HCT116 (cell line): ENCODE measurements at regions not wholly inside any gene's neighbourhood (a gene's known extent, or its start where the extent isn't known, plus 50 kb on each side); places are given as distances from the start of the nearest gene placed in this dataset.

ENCODE experiments used
- ATAC-seq: fragments of 200-7000 bp; cut with Tn5 transposase; 2 replicates; pipeline ENCODE4 v1.9.1; 2020; ENCODE audit warnings: mild to moderate bottlenecking, moderate library complexity
- BruUV-seq: library from RNA; stranded (reverse); fragments of 400-500 nt; replicated peaks from 2 replicates; lab custom pipeline; 2021; lab: Mats Ljungman, UMichigan
- CTCF ChIA-PET: fragments of 300-600 bp; sonication (Branson Sonifier 250); formaldehyde crosslinking; loops from one replicate; lab custom pipeline; 2021; ENCODE audit warnings: antibody characterized with exemption; lab: Charles Lee
- POLR2A ChIA-PET: fragments of 300-600, 350-600 bp; sonication (Branson Sonifier 250); formaldehyde crosslinking; loops from one replicate; lab custom pipeline; 2021; ENCODE audit warnings: antibody characterized with exemption; lab: Charles Lee
- RAD21 ChIA-PET, 2 experiments: fragments of 300-600 bp; sonication (Branson Sonifier 250); formaldehyde crosslinking; loops; one replicate each; lab custom pipeline; 2023; ENCODE audit warnings: low total read pairs in 2 of 2; ENCODE audit not compliant: uncharacterized antibody in 2 of 2, unreplicated experiment in 2 of 2, low non-redundant PET in 1 of 2; lab: Charles Lee
- DNase-seq: peaks from one replicate; pipeline ENCODE4 v3.0.0-alpha.2; 2010; ENCODE audit warnings: low read depth, low spot score
- H2AFZ ChIP-seq: fragments of 200-600 bp; shearing (Covaris generic), sonication (generic); 2 replicates; pipeline ENCODE4 v1.6.1; 2017; ENCODE audit warnings: low read depth, mixed run types, mixed read lengths, antibody characterized with exemption, low read length; ENCODE audit not compliant: poor library complexity, severe bottlenecking
- H3K27ac ChIP-seq: 2 replicates; pipeline ENCODE4 v1.5.1; 2012; ENCODE audit warnings: low read depth, low read length
- H3K27me3 ChIP-seq: fragments of 200-600 bp; sonication (generic); 2 replicates; pipeline ENCODE4 v1.6.1; 2016; ENCODE audit warnings: mixed run types, low read length, mixed read lengths; ENCODE audit not compliant: insufficient read depth
- H3K36me3 ChIP-seq, 2 experiments: fragments of 200-500 bp in 1 of 2; fragments of 200-600 bp in 1 of 2; sonication (Bioruptor generic) in 1 of 2; sonication (generic) in 1 of 2; 2 replicates each; pipeline versions ENCODE4 v1.5.1 to v1.6.1; 2014 to 2016; ENCODE audit warnings: low read length in 2 of 2, inconsistent platforms in 1 of 2, mixed read lengths in 1 of 2, mixed run types in 1 of 2; ENCODE audit not compliant: insufficient read depth in 2 of 2, control insufficient read depth in 1 of 2
- H3K4me1 ChIP-seq, 2 experiments: fragments of 200-600 bp in 1 of 2; sonication (generic) in 1 of 2; 2 replicates each; pipeline versions ENCODE4 v1.5.1 to v1.6.1; 2012 to 2017; ENCODE audit warnings: low read length in 2 of 2, inconsistent platforms in 1 of 2, mild to moderate bottlenecking in 1 of 2, mixed read lengths in 1 of 2, mixed run types in 1 of 2, moderate library complexity in 1 of 2; ENCODE audit not compliant: insufficient read depth in 2 of 2, control insufficient read depth in 1 of 2
- H3K4me2 ChIP-seq: fragments of 200-600 bp; sonication (generic); 2 replicates; pipeline ENCODE4 v1.6.1; 2017; ENCODE audit warnings: mixed run types, low read length, mixed read lengths
- H3K4me3 ChIP-seq, 2 experiments: fragments of 200-600 bp in 1 of 2; sonication (generic) in 1 of 2; replicated peaks in 1 of 2; 2 replicates each; pipeline ENCODE4 v1.5.1; 2011 to 2016; ENCODE audit warnings: low read length in 2 of 2, control low read depth in 1 of 2, low read depth in 1 of 2, mild to moderate bottlenecking in 1 of 2, mixed read lengths in 1 of 2, mixed run types in 1 of 2
- H3K79me2 ChIP-seq: fragments of 200-600 bp; sonication (generic); 2 replicates; pipeline ENCODE4 v1.6.1; 2017; ENCODE audit warnings: mild to moderate bottlenecking, mixed run types, low read length, moderate library complexity, mixed read lengths; ENCODE audit not compliant: insufficient read depth
- H3K9ac ChIP-seq: fragments of 200-600 bp; sonication (generic); 2 replicates; pipeline ENCODE4 v1.6.1; 2016; ENCODE audit warnings: low read length, mixed read lengths
- H3K9me2 ChIP-seq: fragments of 200-600 bp; sonication (generic), shearing (Covaris generic); 2 replicates; pipeline ENCODE4 v1.6.1; 2017; ENCODE audit warnings: mixed run types, mild to moderate bottlenecking, moderate library complexity; ENCODE audit not compliant: insufficient read depth
- H3K9me3 ChIP-seq, 2 experiments: fragments of 200-500 bp in 1 of 2; fragments of 200-600 bp in 1 of 2; sonication (Bioruptor generic) in 1 of 2; sonication (generic) in 1 of 2; 2 replicates each; pipeline ENCODE4 v1.6.1; 2014 to 2017; ENCODE audit warnings: low read length in 2 of 2, mixed read lengths in 2 of 2, inconsistent platforms in 1 of 2, low read depth in 1 of 2, mild to moderate bottlenecking in 1 of 2, mixed run types in 1 of 2, moderate library complexity in 1 of 2; ENCODE audit not compliant: control insufficient read depth in 1 of 2, insufficient read depth in 1 of 2
- H4K20me1 ChIP-seq: fragments of 200-600 bp; sonication (generic), shearing (Covaris generic); 2 replicates; pipeline ENCODE4 v1.6.1; 2017; ENCODE audit warnings: mixed run types, mild to moderate bottlenecking, moderate library complexity; ENCODE audit not compliant: insufficient read depth
- ATF3 ChIP-seq: IDR thresholded peaks from 2 replicates; pipeline ENCODE4 v1.6.1; 2012
- CBX3 ChIP-seq: IDR thresholded peaks from 2 replicates; pipeline ENCODE4 v1.6.1; 2012; ENCODE audit warnings: low read depth
- CTCF ChIP-seq, 3 experiments: fragments of 200-600 bp in 1 of 3; sonication (generic) in 1 of 3; IDR thresholded peaks in 2 of 3; conservative IDR thresholded peaks in 1 of 3; 2 replicates each; pipeline ENCODE4 v1.5.1; 2012 to 2017; ENCODE audit warnings: low read depth in 2 of 3, low read length in 2 of 3, antibody characterized with exemption in 1 of 3, borderline replicate concordance in 1 of 3, control low read depth in 1 of 3, mild to moderate bottlenecking in 1 of 3, mixed read lengths in 1 of 3, mixed run types in 1 of 3, moderate library complexity in 1 of 3; ENCODE audit not compliant: insufficient read depth in 1 of 3
- EGR1 ChIP-seq: IDR thresholded peaks from 2 replicates; pipeline ENCODE4 v1.6.1; 2012; ENCODE audit warnings: low read depth
- EZH2 ChIP-seq: fragments of 200-600 bp; sonication (generic); IDR thresholded peaks from 2 replicates; pipeline ENCODE4 v1.6.1; 2017; ENCODE audit warnings: antibody characterized with exemption, mixed run types
- MAX ChIP-seq: IDR thresholded peaks from 2 replicates; pipeline ENCODE4 v1.6.1; 2012
- POLR2A ChIP-seq: IDR thresholded peaks from 2 replicates; pipeline ENCODE4 v1.7.0; 2011; ENCODE audit warnings: borderline replicate concordance; ENCODE audit not compliant: insufficient read depth, insufficient read length; ENCODE audit errors: extremely low read depth
- POLR2AphosphoS5 ChIP-seq: IDR thresholded peaks from 2 replicates; pipeline ENCODE4 v1.6.1; 2011; ENCODE audit warnings: mild to moderate bottlenecking, low read depth, low read length, moderate library complexity
- SIN3A ChIP-seq: IDR thresholded peaks from 2 replicates; pipeline ENCODE4 v1.6.1; 2012; ENCODE audit warnings: low read depth
- SP1 ChIP-seq: IDR thresholded peaks from 2 replicates; pipeline ENCODE4 v1.6.1; 2012; ENCODE audit warnings: low read depth
- ZNF274 ChIP-seq: fragments of 200-500 bp; sonication (Bioruptor generic); IDR thresholded peaks from 2 replicates; pipeline ENCODE4 v1.6.1; 2014; ENCODE audit warnings: mild to moderate bottlenecking, low read depth, low read length, inconsistent platforms
- intact Hi-C: fragments of 100-400 bp; cut with micrococcal nuclease; formaldehyde crosslinking; loops from 2 replicates; pipeline ENCODE4 v1.10.0; 2022

GRCh38 chr10:33759191-33759590, 424.7 kb upstream of the NRP1 start:
- DNase-seq = no peak
- ChIA-PET POLR2A (no interaction called here), CTCF (no interaction called here), RAD21 (no interaction called here)
- no peak overlapping the region for H2AFZ ChIP-seq
- no peaks in the 10 kb centered on the region for H3K79me2 ChIP-seq
- no peak overlapping the region for H3K27ac ChIP-seq
- H4K20me1 ChIP-seq = no peaks in the 10 kb centered on the region
- H3K4me1 ChIP-seq = no peaks in the 10 kb centered on the region
- intact Hi-C loops = no loop called here
- BruUV-seq = no TSS peak
- H3K4me2 ChIP-seq = no peak overlapping the region
- H3K4me3 ChIP-seq = no peak overlapping the region
- no peaks in the 10 kb centered on the region for H3K27me3 ChIP-seq
- ATAC-seq = no peak
- no peak for TF ChIP-seq ATF3
- no peak for TF ChIP-seq CTCF (IDR thresholded peaks at IDR 0.05 in 2 of 3, conservative IDR thresholded peaks at IDR 0.05 in 1 of 3; ENCODE audit: borderline replicate concordance in 1 of 3, insufficient read depth in 1 of 3, low read depth in 2 of 3, low read length in 2 of 3)
- TF ChIP-seq ZNF274 = no peak
- no peak for TF ChIP-seq EGR1
- TF ChIP-seq POLR2AphosphoS5 = no peak
- TF ChIP-seq EZH2 = no peak
- no peak for TF ChIP-seq SP1
- TF ChIP-seq CBX3 = no peak
- no peak for TF ChIP-seq POLR2A
- TF ChIP-seq SIN3A = no peak
- no peak for TF ChIP-seq MAX
- H3K9ac ChIP-seq = no peak overlapping the region
- H3K9me3 ChIP-seq = no peaks in the 10 kb centered on the region
- H3K9me2 ChIP-seq = no peaks in the 10 kb centered on the region
- no peaks in the 10 kb centered on the region for H3K36me3 ChIP-seq
